Breast epithelium (tissue), 3 donors: ENCODE measurements at regions not wholly inside any gene's neighbourhood (a gene's known extent, or its start where the extent isn't known, plus 50 kb on each side); places are given as distances from the start of the nearest gene placed in this dataset.

Experiments
- CTCF ChIP-seq, 3 donors: fragments of 450-650 bp; IDR thresholded peaks; one replicate each; pipeline ENCODE4 v1.5.1; 2016 to 2017; ENCODE audit warnings: antibody characterized with exemption in 3 of 3, mild to moderate bottlenecking in 3 of 3, moderate library complexity in 3 of 3
- POLR2A ChIP-seq: fragments of 450-650 bp; IDR thresholded peaks from one replicate; pipeline ENCODE4 v1.6.1; 2016; ENCODE audit warnings: antibody characterized with exemption, mild to moderate bottlenecking, moderate library complexity
- POLR2AphosphoS5 ChIP-seq, 3 donors: sonication (generic); formaldehyde crosslinking; IDR thresholded peaks; one replicate each; pipeline ENCODE4 v1.6.1; 2017; ENCODE audit warnings: antibody characterized with exemption in 3 of 3

- TF ChIP-seq CTCF (IDR thresholded peaks at IDR 0.05): no peak
- no peak for TF ChIP-seq POLR2AphosphoS5 (IDR thresholded peaks at IDR 0.05)
- TF ChIP-seq POLR2A: no peak
These were observed 113.2 kb downstream of the ACKR3 start for GRCh38 chr2:236682651-236683422.
